GM23248 (cell line): ENCODE measurements at regions not wholly inside any gene's neighbourhood (a gene's known extent, or its start where the extent isn't known, plus 50 kb on each side); places are given as distances from the start of the nearest gene placed in this dataset.
A peak's percentile ranks its signal among the peaks of the same experiment; 100 is the strongest.

Experiments used
- DNase-seq: peaks from one replicate; pipeline ENCODE4 v3.0.0-alpha.2; 2015
- H2AFZ ChIP-seq: fragments of 200-600 bp; sonication (generic); 2 replicates; pipeline ENCODE4 v1.6.1; 2016; ENCODE audit warnings: antibody characterized with exemption
- H3F3A ChIP-seq: fragments of 200-600 bp; sonication (generic); 2 replicates; pipeline ENCODE4 v1.6.1; 2016; ENCODE audit warnings: mild to moderate bottlenecking, antibody characterized with exemption, mixed run types; ENCODE audit not compliant: insufficient read depth
- H3K27ac ChIP-seq: fragments of 200-600 bp; sonication (generic); 2 replicates; pipeline ENCODE4 v1.5.1; 2016; ENCODE audit warnings: mild to moderate bottlenecking
- H3K27me3 ChIP-seq: fragments of 200-600 bp; sonication (generic); replicated peaks from 2 replicates; pipeline ENCODE4 v1.6.1; 2016; ENCODE audit warnings: mild to moderate bottlenecking; ENCODE audit not compliant: insufficient read depth
- H3K36me3 ChIP-seq: fragments of 200-600 bp; sonication (generic); 2 replicates; pipeline ENCODE4 v1.6.1; 2016; ENCODE audit warnings: low read depth, mild to moderate bottlenecking
- H3K4me1 ChIP-seq: fragments of 200-600 bp; sonication (generic); 2 replicates; pipeline ENCODE4 v1.6.1; 2016; ENCODE audit warnings: mild to moderate bottlenecking; ENCODE audit not compliant: insufficient read depth
- H3K4me2 ChIP-seq: fragments of 200-600 bp; sonication (generic); one replicate; pipeline ENCODE4 v1.6.1; 2016; ENCODE audit warnings: mild to moderate bottlenecking; ENCODE audit not compliant: unreplicated experiment
- H3K4me3 ChIP-seq: fragments of 200-600 bp; sonication (generic); 2 replicates; pipeline ENCODE4 v1.5.1; 2016; ENCODE audit warnings: mild to moderate bottlenecking
- H3K79me2 ChIP-seq: fragments of 200-600 bp; sonication (generic); 2 replicates; pipeline ENCODE4 v1.6.1; 2016; ENCODE audit warnings: mild to moderate bottlenecking; ENCODE audit not compliant: insufficient read depth
- H3K9ac ChIP-seq: fragments of 200-600 bp; sonication (generic); 2 replicates; pipeline ENCODE4 v1.6.1; 2016; ENCODE audit warnings: mild to moderate bottlenecking
- H3K9me2 ChIP-seq: fragments of 200-600 bp; sonication (generic); 2 replicates; pipeline ENCODE4 v1.6.1; 2016; ENCODE audit warnings: mixed run types, mild to moderate bottlenecking, moderate library complexity; ENCODE audit not compliant: insufficient read depth
- H3K9me3 ChIP-seq: fragments of 200-600 bp; sonication (generic); one replicate; pipeline ENCODE4 v1.6.1; 2017; ENCODE audit warnings: low read depth
- H4K20me1 ChIP-seq: fragments of 200-600 bp; sonication (generic); 2 replicates; pipeline ENCODE4 v1.6.0; 2016; ENCODE audit not compliant: insufficient read depth
- EZH2 ChIP-seq: fragments of 200-600 bp; sonication (generic); IDR thresholded peaks from 2 replicates; pipeline ENCODE4 v1.6.1; 2018; ENCODE audit warnings: antibody characterized with exemption, mild to moderate bottlenecking; ENCODE audit not compliant: insufficient read depth, poor library complexity, severe bottlenecking
- EZH2phosphoT487 ChIP-seq: fragments of 200-600 bp; sonication (generic); IDR thresholded peaks from 2 replicates; pipeline ENCODE4 v1.6.1; 2018; ENCODE audit warnings: antibody characterized with exemption, moderate library complexity, mild to moderate bottlenecking, low read depth; ENCODE audit not compliant: insufficient read depth
- WGBS, 2 experiments: methylation state at CpG; one replicate each; pipeline ENCODE4 v1.1.6; 2015 to 2017; ENCODE audit warnings: low lambda C conversion rate in 2 of 2, low coverage in 1 of 2; ENCODE audit errors: missing lambda C conversion rate in 2 of 2; 5-methylcytosine and 5-hydroxymethylcytosine counted together
- in situ Hi-C: fragments of 300-500 bp; cut with MboI; formaldehyde crosslinking; loops from 2 replicates; pipeline ENCODE4 v1.15.0; 2020

- no peaks in the 10 kb centered on the region for H3K36me3 ChIP-seq
- H3K79me2 ChIP-seq: no peaks in the 10 kb centered on the region
- peak; percentile 34 for DNase-seq
- H3K4me3 ChIP-seq: no peak overlapping the region
- H3K9me3 ChIP-seq: no peaks in the 10 kb centered on the region
- H3K9ac ChIP-seq: no peak overlapping the region
- WGBS, 2 experiments: 25 to 40% methylated on average over 2 of the region's 2 CpGs
- in situ Hi-C loops: no loop called here
- H3K27me3 ChIP-seq: no peaks in the 10 kb centered on the region
- no peaks in the 10 kb centered on the region for H4K20me1 ChIP-seq
- peak overlapping the region; percentile 10 for H3K4me2 ChIP-seq
- peaks cover 17% of the 10 kb centered on the region for H3F3A ChIP-seq
- H3K4me1 ChIP-seq: peaks cover 28% of the 10 kb centered on the region
- peak overlapping the region; percentile 33; the same call in 1 of the 2 replicates for H3K27ac ChIP-seq
- H2AFZ ChIP-seq: no peak overlapping the region
- H3K9me2 ChIP-seq: no peaks in the 10 kb centered on the region
- no peak for TF ChIP-seq EZH2phosphoT487
- no peak for TF ChIP-seq EZH2
Measured at GRCh38 chr1:78291418-78291817, 199.4 kb upstream of the PTGFR start.

- Histone ChIP-seq H3K4me1 (peaks cover 28% of the 10 kb centered on the region), H3K27me3 (no peaks in the 10 kb centered on the region), H3K27ac (peak overlapping the region; percentile 33), H3K4me2 (peak overlapping the region; percentile 10), H3K79me2 (no peaks in the 10 kb centered on the region), H3K4me3 (no peak overlapping the region), H4K20me1 (no peaks in the 10 kb centered on the region), H3K9me2 (no peaks in the 10 kb centered on the region), H3K36me3 (no peaks in the 10 kb centered on the region), H3K9me3 (no peaks in the 10 kb centered on the region), H3F3A (peaks cover 17% of the 10 kb centered on the region), H3K9ac (no peak overlapping the region), H2AFZ (no peak overlapping the region)
- in situ Hi-C loops: no loop called here
- TF ChIP-seq EZH2: no peak
- no peak for TF ChIP-seq EZH2phosphoT487
- peak; percentile 13 for DNase-seq
Measured at GRCh38 chr1:78291872-78292271, 198.9 kb upstream of the PTGFR start.

GRCh38 chr1:78292361-78292760 is 198.4 kb upstream of the PTGFR start:
- Histone ChIP-seq H2AFZ (peak overlapping the region; percentile 1; the same call in 1 of the 2 replicates), H4K20me1 (no peaks in the 10 kb centered on the region), H3K27ac (peak overlapping the region; percentile 33), H3K9me2 (no peaks in the 10 kb centered on the region), H3K4me3 (no peak overlapping the region), H3K4me1 (peaks cover 28% of the 10 kb centered on the region), H3K4me2 (peak overlapping the region; percentile 10), H3K36me3 (no peaks in the 10 kb centered on the region), H3K79me2 (no peaks in the 10 kb centered on the region), H3K9ac (no peak overlapping the region), H3K27me3 (no peaks in the 10 kb centered on the region), H3K9me3 (no peaks in the 10 kb centered on the region), H3F3A (peaks cover 17% of the 10 kb centered on the region)
- TF ChIP-seq EZH2phosphoT487 (no peak), EZH2 (no peak)
- DNase-seq: peak; percentile 85
- WGBS, 2 experiments: 6 to 16% methylated on average over 3 of the region's 3 CpGs
- in situ Hi-C loops: no loop called here

- Histone ChIP-seq H3K9ac (no peak overlapping the region), H3K4me3 (no peak overlapping the region), H3K27me3 (no peaks in the 10 kb centered on the region), H4K20me1 (no peaks in the 10 kb centered on the region), H3K79me2 (no peaks in the 10 kb centered on the region), H3K4me2 (no peak overlapping the region), H3K27ac (no peak overlapping the region), H2AFZ (no peak overlapping the region), H3K9me3 (no peaks in the 10 kb centered on the region), H3K4me1 (peaks cover 2% of the 10 kb centered on the region; the same call in 1 of the 2 replicates), H3K36me3 (no peaks in the 10 kb centered on the region), H3K9me2 (no peaks in the 10 kb centered on the region), H3F3A (no peaks in the 10 kb centered on the region; the same call in 1 of the 2 replicates)
- 73 to 80% methylated on average over 4 of the region's 4 CpGs for WGBS, 2 experiments
- in situ Hi-C loops: no loop called here
- no peak for DNase-seq
- TF ChIP-seq EZH2phosphoT487: no peak
- TF ChIP-seq EZH2: no peak
Measured at GRCh38 chr1:78297836-78298235, 192.9 kb upstream of the PTGFR start.

GRCh38 chr1:78298349-78298748 is 192.4 kb upstream of the PTGFR start:
- Histone ChIP-seq H3K4me1 (peaks cover 4% of the 10 kb centered on the region), H3K4me3 (no peak overlapping the region), H3K27me3 (no peaks in the 10 kb centered on the region), H3K4me2 (no peak overlapping the region), H3K9ac (no peak overlapping the region), H3K9me3 (no peaks in the 10 kb centered on the region), H3K79me2 (no peaks in the 10 kb centered on the region), H3K9me2 (no peaks in the 10 kb centered on the region), H3K36me3 (no peaks in the 10 kb centered on the region), H3F3A (no peaks in the 10 kb centered on the region; the same call in 1 of the 2 replicates), H2AFZ (no peak overlapping the region), H4K20me1 (no peaks in the 10 kb centered on the region), H3K27ac (no peak overlapping the region)
- no peak for TF ChIP-seq EZH2phosphoT487
- no peak for TF ChIP-seq EZH2
- WGBS, 2 experiments: 46 to 51% methylated on average over 3 of the region's 3 CpGs
- no peak for DNase-seq
- in situ Hi-C loops: no loop called here
